GM23338 (cell line): ENCODE measurements at regions not wholly inside any gene's neighbourhood (a gene's known extent, or its start where the extent isn't known, plus 50 kb on each side); places are given as distances from the start of the nearest gene placed in this dataset.

Experiments used
- ATAC-seq: fragments of 200-7000 bp; cut with Tn5 transposase; 3 replicates; pipeline ENCODE4 v1.9.1; 2020
- DNase-seq: peaks from one replicate; pipeline ENCODE4 v3.0.0-alpha.2; 2015; ENCODE audit warnings: low spot score
- H2AFZ ChIP-seq: fragments of 200-600 bp; sonication (generic); 2 replicates; pipeline ENCODE4 v1.8.0; 2016; ENCODE audit warnings: antibody characterized with exemption, mild to moderate bottlenecking, moderate library complexity
- H3F3A ChIP-seq: fragments of 200-600 bp; sonication (generic); replicated peaks from 2 replicates; pipeline ENCODE4 v1.8.0; 2017; ENCODE audit warnings: antibody characterized with exemption, mixed run types, low read depth
- H3K27ac ChIP-seq: fragments of 200-600 bp; sonication (generic); 2 replicates; pipeline ENCODE4 v1.6.1; 2016; ENCODE audit warnings: low read depth
- H3K27me3 ChIP-seq: fragments of 200-600 bp; sonication (generic); 2 replicates; pipeline ENCODE4 v1.8.0; 2016; ENCODE audit warnings: mild to moderate bottlenecking, mixed run types, moderate library complexity; ENCODE audit not compliant: insufficient read depth
- H3K36me3 ChIP-seq: fragments of 200-600 bp; sonication (generic); 2 replicates; pipeline ENCODE4 v1.8.0; 2016; ENCODE audit warnings: mild to moderate bottlenecking; ENCODE audit not compliant: insufficient read depth
- H3K4me1 ChIP-seq: fragments of 200-600 bp; sonication (generic); 2 replicates; pipeline ENCODE4 v1.8.0; 2016; ENCODE audit warnings: mild to moderate bottlenecking, moderate library complexity; ENCODE audit not compliant: insufficient read depth
- H3K4me2 ChIP-seq: fragments of 200-600 bp; sonication (generic); 2 replicates; pipeline ENCODE4 v1.7.1; 2017; ENCODE audit warnings: mixed run types
- H3K4me3 ChIP-seq: fragments of 200-600 bp; sonication (generic); 2 replicates; pipeline ENCODE4 v1.6.1; 2016; ENCODE audit warnings: mixed run types
- H3K79me2 ChIP-seq: fragments of 200-600 bp; sonication (generic); replicated peaks from 2 replicates; pipeline ENCODE4 v1.8.0; 2017; ENCODE audit warnings: mild to moderate bottlenecking; ENCODE audit not compliant: insufficient read depth
- H3K9me2 ChIP-seq: fragments of 200-600 bp; sonication (generic); 2 replicates; pipeline ENCODE4 v1.8.0; 2017; ENCODE audit not compliant: insufficient read depth
- H4K20me1 ChIP-seq: fragments of 200-600 bp; sonication (generic); replicated peaks from 2 replicates; pipeline ENCODE4 v1.8.0; 2017; ENCODE audit warnings: mild to moderate bottlenecking; ENCODE audit not compliant: insufficient read depth
- H3K27ac Mint-ChIP-seq: 2 replicates; pipeline ENCODE4 v1.8.0; 2020; ENCODE audit warnings: inconsistent platforms, mild to moderate bottlenecking, moderate library complexity, mixed read lengths
- H3K27me3 Mint-ChIP-seq: 3 replicates; pipeline ENCODE4 v1.8.0; 2022; ENCODE audit warnings: low read depth, mild to moderate bottlenecking, moderate library complexity, mixed read lengths, inconsistent platforms; ENCODE audit not compliant: insufficient read depth, poor library complexity
- H3K36me3 Mint-ChIP-seq: 3 replicates; pipeline ENCODE4 v1.8.0; 2021; ENCODE audit warnings: low read depth, mild to moderate bottlenecking, inconsistent platforms, moderate library complexity, mixed read lengths
- H3K4me1 Mint-ChIP-seq: 3 replicates; pipeline ENCODE4 v1.8.0; 2020; ENCODE audit warnings: mild to moderate bottlenecking, inconsistent platforms, mixed read lengths
- H3K4me3 Mint-ChIP-seq: 3 replicates; pipeline ENCODE4 v1.8.0; 2021; ENCODE audit warnings: moderate library complexity, mild to moderate bottlenecking, inconsistent platforms, mixed read lengths
- H3K9me3 Mint-ChIP-seq: 3 replicates; pipeline ENCODE4 v1.8.0; 2020; ENCODE audit warnings: moderate library complexity, mild to moderate bottlenecking, inconsistent platforms, mixed read lengths
- CTCF ChIP-seq, 2 experiments: fragments of 200-600 bp in 1 of 2; sonication (generic) in 1 of 2; conservative IDR thresholded peaks; 2 replicates each; pipeline versions ENCODE4 v1.5.1 to v1.6.1; 2016 to 2017; ENCODE audit warnings: antibody characterized with exemption in 2 of 2, low read depth in 2 of 2, mild to moderate bottlenecking in 2 of 2, moderate library complexity in 1 of 2
- NANOG ChIP-seq: IDR thresholded peaks from 2 replicates; pipeline ENCODE4 v1.6.1; 2016; ENCODE audit warnings: antibody characterized with exemption, borderline replicate concordance
- POLR2AphosphoS5 ChIP-seq: IDR thresholded peaks from 2 replicates; pipeline ENCODE4 v1.6.1; 2016; ENCODE audit warnings: antibody characterized with exemption, low read depth
- STAT1 ChIP-seq: IDR thresholded peaks from one replicate; pipeline ENCODE4 v1.6.1; 2016; ENCODE audit warnings: antibody characterized with exemption; ENCODE audit not compliant: unreplicated experiment
- ZNF331 ChIP-seq: fragments of 250-450 bp; sonication (Bioruptor Pico); IDR thresholded peaks from 2 replicates; pipeline ENCODE4 v1.5.0; 2020; ENCODE audit warnings: low read depth, mild to moderate bottlenecking, moderate library complexity
- ZNF462 ChIP-seq: fragments of 250-450 bp; sonication (Bioruptor Pico); IDR thresholded peaks from 2 replicates; pipeline ENCODE4 v1.5.0; 2020; ENCODE audit warnings: mild to moderate bottlenecking, moderate library complexity

GRCh38 chr3:26558257-26558656 lies 64.3 kb upstream of the LRRC3B start (continued):
- TF ChIP-seq ZNF462 (CRISPR knock-in tag): no peak

- H3K36me3 Mint-ChIP-seq: no peaks in the 10 kb centered on the region
Measured at GRCh38 chr3:26559227-26559626, 63.3 kb upstream of the LRRC3B start.

More at GRCh38 chr3:26559227-26559626, 63.3 kb upstream of the LRRC3B start:
- DNase-seq (no peak), ATAC-seq (no peak)
- H3K9me2 ChIP-seq: no peaks in the 10 kb centered on the region
- H3K4me1 ChIP-seq: no peaks in the 10 kb centered on the region
- H3K4me1 Mint-ChIP-seq: no peaks in the 10 kb centered on the region
- no peak overlapping the region for H3K4me2 ChIP-seq
- H3K79me2 ChIP-seq: no peaks in the 10 kb centered on the region
- no peaks in the 10 kb centered on the region for H3K27me3 Mint-ChIP-seq
- TF ChIP-seq STAT1: no peak
- TF ChIP-seq CTCF (conservative IDR thresholded peaks at IDR 0.05; ENCODE audit: low read depth in 2 of 2): no peak
- TF ChIP-seq ZNF331 (CRISPR knock-in tag): no peak
- TF ChIP-seq NANOG: no peak
- no peak for TF ChIP-seq POLR2AphosphoS5
- H3K4me3 Mint-ChIP-seq: no peak overlapping the region
- no peaks in the 10 kb centered on the region for H3F3A ChIP-seq
- H3K27me3 ChIP-seq: no peaks in the 10 kb centered on the region
- no peaks in the 10 kb centered on the region for H3K9me3 Mint-ChIP-seq
- no peak overlapping the region for H3K4me3 ChIP-seq
- H2AFZ ChIP-seq: no peak overlapping the region
- no peaks in the 10 kb centered on the region for H4K20me1 ChIP-seq
- H3K27ac ChIP-seq: no peak overlapping the region
- no peak overlapping the region for H3K27ac Mint-ChIP-seq
- H3K36me3 ChIP-seq: no peaks in the 10 kb centered on the region
